GM21423 (cell line): ENCODE measurements at regions not wholly inside any gene's neighbourhood (a gene's known extent, or its start where the extent isn't known, plus 50 kb on each side); places are given as distances from the start of the nearest gene placed in this dataset.
A peak's percentile ranks its signal among the peaks of the same experiment; 100 is the strongest.

Source experiments
- ATAC-seq: cut with Tn5 transposase; IDR thresholded peaks from one replicate; pipeline ENCODE4 v1.9.1; 2021; ENCODE audit warnings: mild to moderate bottlenecking, moderate library complexity; ENCODE audit not compliant: unreplicated experiment

GRCh38 chr4:151917145-151917734, 156.4 kb upstream of the GATB start:
- ATAC-seq = no peak

DNA sequence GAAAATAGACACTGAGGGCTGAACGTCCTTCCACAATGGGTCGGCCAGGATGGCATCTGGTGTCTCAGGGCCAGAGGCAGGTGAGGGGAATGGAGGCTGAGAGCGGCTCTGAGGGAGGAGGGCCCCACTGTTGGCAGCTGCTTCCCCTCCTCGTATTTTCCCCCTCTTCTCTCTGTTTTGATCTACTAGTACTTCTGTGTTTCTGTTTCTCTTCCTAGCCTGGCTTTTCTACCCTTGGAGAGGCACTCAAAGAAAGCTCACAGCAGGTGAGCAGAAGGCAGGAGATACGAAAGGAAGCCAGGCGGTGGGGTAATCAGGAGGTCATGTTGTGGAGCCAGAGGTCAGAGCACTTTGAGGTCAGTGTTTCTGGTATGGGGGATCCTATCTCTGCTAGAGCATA, 151.8 kb upstream of the GATB start:
- no peak for ATAC-seq

DNA sequence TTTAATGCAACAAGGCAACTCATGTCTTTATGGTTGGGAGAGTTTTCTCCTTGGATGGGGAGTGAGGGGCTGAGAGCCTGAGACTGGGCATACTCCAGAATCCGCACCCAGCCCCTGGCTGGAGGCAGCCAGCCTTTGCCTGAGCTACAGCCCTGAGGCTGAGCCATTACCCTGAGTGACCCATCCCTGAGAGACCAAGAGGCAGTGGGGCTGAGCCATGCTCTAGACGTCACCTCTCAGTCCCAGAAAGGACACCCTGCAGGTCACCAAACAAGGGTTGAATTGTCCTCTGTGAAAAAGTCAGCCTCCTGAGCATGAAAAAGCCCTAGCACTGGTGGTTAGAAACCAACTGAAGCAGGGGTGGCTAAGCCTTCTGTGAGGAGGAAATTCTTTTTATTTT, 151.2 kb upstream of the GATB start:
- no peak for ATAC-seq

- ATAC-seq = no peak
Measured at GRCh38 chr4:151908734-151909497, 148.1 kb upstream of the GATB start.

- no peak for ATAC-seq
Measured at GRCh38 chr4:151908201-151908600, 147.4 kb upstream of the GATB start.

DNA sequence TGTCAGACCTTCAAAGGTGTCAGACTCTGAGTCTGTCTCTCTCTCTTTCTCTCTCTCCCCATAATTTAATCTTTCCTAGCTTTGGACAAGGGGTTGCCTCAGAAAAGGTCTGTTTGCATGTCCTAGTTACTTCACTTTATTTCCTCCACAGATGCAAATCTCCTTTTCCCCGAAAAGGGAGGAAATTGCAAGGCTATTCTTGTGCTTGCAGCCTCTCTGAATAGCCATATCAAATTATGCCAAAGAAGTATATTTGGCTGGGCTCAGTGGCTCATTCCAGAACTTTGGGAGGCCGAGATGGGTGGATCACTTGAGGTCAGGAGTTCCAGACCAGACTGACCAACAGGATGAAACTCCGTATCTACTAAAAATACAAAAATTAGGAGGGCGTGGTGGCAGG, 145.6 kb upstream of the GATB start:
- no peak for ATAC-seq

- peak; percentile 93 for ATAC-seq
Measured at GRCh38 chr4:151905197-151905596, 144.4 kb upstream of the GATB start.

- ATAC-seq = no peak
Measured at GRCh38 chr4:151901631-151902030, 140.8 kb upstream of the GATB start.

GRCh38 chr4:151896880-151897279, 136.1 kb upstream of the GATB start:
- ATAC-seq = no peak

GRCh38 chr4:151895671-151896070, 134.9 kb upstream of the GATB start:
- ATAC-seq = no peak

DNA sequence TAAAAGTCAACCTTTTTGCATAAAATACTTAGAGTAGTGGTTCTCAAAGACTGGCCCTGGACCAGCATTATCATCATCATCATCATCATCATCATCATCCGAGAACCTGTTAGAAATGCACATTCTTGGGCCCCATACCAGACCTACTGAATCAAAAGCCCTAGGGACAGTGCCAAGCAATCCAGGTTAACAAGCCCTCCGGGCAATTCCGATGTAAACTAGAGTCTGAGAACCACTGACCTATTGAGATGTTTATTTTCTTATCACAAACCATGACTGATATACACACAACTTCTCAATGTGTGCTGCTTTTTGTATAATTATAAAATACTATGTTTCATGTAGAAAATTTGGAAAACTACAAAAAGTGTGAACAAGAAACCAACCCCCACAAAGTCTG, 133.4 kb upstream of the GATB start:
- no peak for ATAC-seq

DNA sequence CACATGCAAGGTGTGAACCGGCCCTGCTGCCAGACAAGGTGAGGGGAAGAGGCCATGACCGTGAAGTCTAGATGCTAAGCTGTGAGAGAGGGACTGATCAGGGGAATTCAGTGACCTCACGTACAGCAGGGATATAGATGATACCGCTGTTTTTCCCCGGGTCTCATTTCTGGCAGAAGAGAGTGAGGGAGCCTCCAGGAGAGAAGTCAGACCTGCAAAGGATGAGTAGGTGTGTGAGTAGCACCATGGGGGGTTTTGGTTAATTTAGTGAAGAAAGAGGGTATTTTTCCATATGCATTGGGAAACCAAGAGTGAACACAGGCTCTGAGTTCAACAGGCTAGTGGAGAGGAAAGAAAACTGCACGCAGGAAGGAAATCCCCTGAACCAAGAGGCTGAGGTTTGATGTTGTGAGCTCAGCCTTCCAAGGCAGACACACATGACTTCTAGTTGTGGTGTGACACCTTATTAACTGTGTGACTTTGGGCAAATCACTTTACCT, 127.6 kb upstream of the GATB start:
- peak; percentile 51 for ATAC-seq

DNA sequence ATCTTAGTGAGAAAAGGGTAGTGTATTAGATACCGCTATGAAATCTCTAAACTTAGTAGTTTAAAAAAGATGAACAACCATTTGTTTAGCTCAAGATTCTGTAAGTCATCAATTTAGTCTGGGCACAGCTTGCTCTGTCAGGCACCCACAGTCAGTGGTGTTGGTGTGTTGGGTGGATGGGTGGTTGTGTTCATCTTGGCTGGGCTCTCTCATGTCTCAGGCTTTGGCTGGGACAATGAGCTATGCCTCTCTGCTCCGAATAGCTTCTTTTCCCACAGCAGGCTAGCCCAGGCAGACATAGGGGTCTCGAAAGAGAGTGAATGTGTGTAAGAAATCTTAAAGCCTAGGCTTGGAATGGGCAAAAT, 127.0 kb upstream of the GATB start:
- peak; percentile 17 for ATAC-seq

DNA sequence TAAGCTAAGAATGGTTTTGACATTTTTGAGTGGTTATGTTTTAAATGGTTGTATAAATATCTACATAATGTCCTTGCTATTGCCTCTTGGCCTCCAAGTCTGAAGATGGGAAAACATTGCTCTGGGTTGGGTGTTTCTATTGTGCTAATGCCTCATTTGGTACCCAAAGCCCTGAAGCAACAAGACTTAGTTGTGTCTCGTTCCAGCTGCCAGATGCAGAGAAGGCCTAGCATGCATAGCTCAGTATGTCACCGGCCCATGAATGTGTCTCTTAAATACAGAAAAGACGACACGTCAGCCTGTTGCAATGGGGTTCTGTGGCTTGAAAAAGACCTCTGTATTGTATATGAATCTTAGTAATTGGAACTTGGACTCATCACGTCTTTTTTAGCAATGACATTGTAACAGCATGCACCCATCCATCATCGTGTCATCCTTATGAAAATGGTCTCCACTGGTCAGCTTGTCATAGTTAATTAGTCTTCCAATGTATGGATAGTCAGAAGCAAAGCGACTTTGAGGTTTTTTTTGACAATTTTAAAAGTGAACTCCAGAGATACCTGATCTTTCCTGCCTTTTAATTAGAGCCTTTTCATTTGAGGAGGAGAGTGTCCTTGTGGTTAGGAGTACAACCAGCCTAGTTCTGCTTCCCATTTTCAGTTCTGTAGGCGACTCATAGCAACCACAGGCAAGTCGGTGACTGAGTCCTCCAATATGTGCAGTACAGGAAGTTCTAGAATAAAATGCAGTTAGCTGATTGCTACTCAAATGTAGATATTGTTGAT, 126.4 kb upstream of the GATB start:
- peak; percentile 71 for ATAC-seq

- ATAC-seq = no peak
Measured at GRCh38 chr4:151885123-151885522, 124.3 kb upstream of the GATB start.

DNA sequence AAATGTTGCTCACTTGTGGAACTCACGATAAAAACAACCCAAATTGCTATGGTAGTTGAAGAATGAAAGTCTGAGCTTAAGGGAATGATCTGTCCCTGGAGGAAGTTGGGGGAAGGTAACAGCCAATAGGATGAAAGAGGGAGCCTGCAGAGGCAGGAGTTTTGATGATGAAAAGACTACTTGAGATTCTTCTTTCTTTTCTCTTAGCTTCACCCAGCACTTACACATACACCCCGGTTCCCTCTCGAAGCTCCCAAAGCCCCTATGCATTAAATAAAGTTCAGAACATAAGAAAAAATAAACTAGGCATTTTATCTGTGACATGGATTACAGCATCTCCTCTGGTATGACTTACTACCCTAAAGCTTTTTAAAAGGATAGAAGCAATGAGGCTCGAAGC, 122.9 kb upstream of the GATB start:
- ATAC-seq = no peak

GRCh38 chr4:151882072-151882803, 121.4 kb upstream of the GATB start:
- peak; percentile 52 for ATAC-seq

DNA sequence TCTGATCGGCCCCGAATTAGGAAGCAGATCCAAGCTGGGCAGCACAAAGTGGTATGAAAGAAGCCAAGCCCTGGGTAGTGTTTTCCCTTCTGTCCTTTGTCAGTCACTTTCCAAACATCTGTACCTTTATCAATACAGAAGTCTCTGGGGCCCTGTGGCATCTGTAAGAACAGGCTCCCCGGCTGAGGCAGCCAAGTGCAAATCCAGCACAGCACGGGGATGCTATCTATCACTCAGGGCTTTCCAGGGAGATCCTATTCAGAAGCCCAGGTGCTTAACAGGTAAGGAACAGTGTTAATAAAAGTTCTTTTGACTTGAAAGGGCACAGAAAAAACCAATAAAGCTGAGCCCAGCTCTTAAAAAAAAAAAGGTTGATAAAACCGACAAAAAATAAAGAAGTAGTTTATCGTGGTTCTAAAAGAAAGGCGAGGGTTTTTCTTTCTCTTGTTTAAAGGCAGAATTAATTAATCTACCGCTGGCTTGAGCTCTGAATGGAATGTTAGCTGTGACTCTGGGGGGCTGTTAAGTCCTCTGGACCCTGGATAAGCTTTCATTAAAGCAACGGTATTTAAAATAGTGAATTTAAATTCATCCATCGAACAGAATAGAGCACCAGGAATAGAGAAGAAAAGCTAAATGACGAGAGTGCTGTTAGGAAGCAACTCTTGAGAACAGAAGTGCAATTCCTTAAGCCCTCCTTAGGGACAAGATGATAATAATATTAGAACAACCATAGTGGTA, 119.1 kb upstream of the GATB start:
- no peak for ATAC-seq

- ATAC-seq = no peak
Measured at GRCh38 chr4:151876381-151876988, 115.7 kb upstream of the GATB start.

DNA sequence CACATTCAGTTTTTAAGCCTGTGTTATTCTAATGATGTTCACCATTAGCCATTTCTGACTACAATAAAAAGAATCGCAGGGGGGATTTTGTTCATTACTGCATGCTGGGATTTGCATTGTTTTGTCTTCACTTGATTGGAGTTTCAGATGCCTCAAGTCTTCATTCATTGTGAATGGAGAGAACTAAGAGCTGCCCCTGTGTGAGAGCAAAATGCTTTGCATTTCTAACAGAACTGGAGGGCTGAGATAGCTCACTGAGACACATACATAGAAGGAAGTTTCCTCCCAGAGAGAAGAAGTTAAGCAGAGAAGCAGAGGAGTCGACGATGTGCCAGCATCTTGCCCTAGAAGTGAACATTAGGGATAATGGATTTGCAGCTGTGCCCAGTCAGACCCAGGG, 113.5 kb upstream of the GATB start:
- ATAC-seq = no peak
